ENCODE measurements at regions not wholly inside any gene's neighbourhood (a gene's known extent, or its start where the extent isn't known, plus 50 kb on each side); places are given as distances from the start of the nearest gene placed in this dataset.

DNA sequence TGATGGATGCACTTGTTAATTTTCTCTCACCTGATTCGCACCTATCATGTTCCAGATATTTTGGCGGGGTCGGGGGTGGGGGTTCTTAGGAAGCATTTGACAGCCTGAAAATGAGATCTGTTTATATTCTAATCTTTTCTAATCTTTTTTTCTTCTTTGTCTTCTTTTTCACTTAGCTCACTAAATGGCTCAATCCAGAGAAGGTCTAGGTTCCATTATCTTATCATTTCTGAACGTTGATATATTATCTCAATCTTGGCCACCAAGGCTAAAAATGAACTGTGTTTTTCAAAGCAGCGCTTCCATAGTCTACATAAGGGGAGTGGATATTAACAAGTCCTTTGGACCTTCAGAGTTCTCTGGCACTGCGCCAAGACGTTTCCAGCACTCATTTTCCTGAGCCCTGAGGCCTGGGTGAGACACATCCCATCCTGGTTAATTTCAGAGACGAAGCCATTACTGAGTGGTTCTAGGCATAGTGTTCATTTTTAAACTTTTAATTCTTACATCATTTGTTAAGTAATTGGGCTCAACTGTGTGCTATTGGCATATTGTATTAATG is 229.0 kb downstream of the SOX11 start (continued):
- TF ChIP-seq, protein P1, sequence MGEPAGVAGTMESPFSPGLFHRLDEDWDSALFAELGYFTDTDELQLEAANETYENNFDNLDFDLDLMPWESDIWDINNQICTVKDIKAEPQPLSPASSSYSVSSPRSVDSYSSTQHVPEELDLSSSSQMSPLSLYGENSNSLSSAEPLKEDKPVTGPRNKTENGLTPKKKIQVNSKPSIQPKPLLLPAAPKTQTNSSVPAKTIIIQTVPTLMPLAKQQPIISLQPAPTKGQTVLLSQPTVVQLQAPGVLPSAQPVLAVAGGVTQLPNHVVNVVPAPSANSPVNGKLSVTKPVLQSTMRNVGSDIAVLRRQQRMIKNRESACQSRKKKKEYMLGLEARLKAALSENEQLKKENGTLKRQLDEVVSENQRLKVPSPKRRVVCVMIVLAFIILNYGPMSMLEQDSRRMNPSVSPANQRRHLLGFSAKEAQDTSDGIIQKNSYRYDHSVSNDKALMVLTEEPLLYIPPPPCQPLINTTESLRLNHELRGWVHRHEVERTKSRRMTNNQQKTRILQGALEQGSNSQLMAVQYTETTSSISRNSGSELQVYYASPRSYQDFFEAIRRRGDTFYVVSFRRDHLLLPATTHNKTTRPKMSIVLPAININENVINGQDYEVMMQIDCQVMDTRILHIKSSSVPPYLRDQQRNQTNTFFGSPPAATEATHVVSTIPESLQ (CRISPR knock-in tag; IDR thresholded peaks at IDR 0.05) = no peak
- TF ChIP-seq EMX1 (CRISPR knock-in tag; IDR thresholded peaks at IDR 0.05) (no peak), NR3C1 (CRISPR knock-in tag; conservative IDR thresholded peaks at IDR 0.05; ENCODE audit: low read depth) (no peak), NFATC4 (CRISPR knock-in tag; IDR thresholded peaks at IDR 0.05) (no peak), RORB (CRISPR knock-in tag; IDR thresholded peaks at IDR 0.05) (no peak), JUN (CRISPR knock-in tag; IDR thresholded peaks at IDR 0.05) (no peak)
- TF ChIP-seq, protein P2, sequence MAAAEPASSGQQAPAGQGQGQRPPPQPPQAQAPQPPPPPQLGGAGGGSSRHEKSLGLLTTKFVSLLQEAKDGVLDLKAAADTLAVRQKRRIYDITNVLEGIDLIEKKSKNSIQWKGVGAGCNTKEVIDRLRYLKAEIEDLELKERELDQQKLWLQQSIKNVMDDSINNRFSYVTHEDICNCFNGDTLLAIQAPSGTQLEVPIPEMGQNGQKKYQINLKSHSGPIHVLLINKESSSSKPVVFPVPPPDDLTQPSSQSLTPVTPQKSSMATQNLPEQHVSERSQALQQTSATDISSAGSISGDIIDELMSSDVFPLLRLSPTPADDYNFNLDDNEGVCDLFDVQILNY (CRISPR knock-in tag; IDR thresholded peaks at IDR 0.05) = no peak
- TF ChIP-seq, protein P3, sequence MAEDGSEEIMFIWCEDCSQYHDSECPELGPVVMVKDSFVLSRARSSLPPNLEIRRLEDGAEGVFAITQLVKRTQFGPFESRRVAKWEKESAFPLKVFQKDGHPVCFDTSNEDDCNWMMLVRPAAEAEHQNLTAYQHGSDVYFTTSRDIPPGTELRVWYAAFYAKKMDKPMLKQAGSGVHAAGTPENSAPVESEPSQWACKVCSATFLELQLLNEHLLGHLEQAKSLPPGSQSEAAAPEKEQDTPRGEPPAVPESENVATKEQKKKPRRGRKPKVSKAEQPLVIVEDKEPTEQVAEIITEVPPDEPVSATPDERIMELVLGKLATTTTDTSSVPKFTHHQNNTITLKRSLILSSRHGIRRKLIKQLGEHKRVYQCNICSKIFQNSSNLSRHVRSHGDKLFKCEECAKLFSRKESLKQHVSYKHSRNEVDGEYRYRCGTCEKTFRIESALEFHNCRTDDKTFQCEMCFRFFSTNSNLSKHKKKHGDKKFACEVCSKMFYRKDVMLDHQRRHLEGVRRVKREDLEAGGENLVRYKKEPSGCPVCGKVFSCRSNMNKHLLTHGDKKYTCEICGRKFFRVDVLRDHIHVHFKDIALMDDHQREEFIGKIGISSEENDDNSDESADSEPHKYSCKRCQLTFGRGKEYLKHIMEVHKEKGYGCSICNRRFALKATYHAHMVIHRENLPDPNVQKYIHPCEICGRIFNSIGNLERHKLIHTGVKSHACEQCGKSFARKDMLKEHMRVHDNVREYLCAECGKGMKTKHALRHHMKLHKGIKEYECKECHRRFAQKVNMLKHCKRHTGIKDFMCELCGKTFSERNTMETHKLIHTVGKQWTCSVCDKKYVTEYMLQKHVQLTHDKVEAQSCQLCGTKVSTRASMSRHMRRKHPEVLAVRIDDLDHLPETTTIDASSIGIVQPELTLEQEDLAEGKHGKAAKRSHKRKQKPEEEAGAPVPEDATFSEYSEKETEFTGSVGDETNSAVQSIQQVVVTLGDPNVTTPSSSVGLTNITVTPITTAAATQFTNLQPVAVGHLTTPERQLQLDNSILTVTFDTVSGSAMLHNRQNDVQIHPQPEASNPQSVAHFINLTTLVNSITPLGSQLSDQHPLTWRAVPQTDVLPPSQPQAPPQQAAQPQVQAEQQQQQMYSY (CRISPR knock-in tag; IDR thresholded peaks at IDR 0.05) = no peak

DNA sequence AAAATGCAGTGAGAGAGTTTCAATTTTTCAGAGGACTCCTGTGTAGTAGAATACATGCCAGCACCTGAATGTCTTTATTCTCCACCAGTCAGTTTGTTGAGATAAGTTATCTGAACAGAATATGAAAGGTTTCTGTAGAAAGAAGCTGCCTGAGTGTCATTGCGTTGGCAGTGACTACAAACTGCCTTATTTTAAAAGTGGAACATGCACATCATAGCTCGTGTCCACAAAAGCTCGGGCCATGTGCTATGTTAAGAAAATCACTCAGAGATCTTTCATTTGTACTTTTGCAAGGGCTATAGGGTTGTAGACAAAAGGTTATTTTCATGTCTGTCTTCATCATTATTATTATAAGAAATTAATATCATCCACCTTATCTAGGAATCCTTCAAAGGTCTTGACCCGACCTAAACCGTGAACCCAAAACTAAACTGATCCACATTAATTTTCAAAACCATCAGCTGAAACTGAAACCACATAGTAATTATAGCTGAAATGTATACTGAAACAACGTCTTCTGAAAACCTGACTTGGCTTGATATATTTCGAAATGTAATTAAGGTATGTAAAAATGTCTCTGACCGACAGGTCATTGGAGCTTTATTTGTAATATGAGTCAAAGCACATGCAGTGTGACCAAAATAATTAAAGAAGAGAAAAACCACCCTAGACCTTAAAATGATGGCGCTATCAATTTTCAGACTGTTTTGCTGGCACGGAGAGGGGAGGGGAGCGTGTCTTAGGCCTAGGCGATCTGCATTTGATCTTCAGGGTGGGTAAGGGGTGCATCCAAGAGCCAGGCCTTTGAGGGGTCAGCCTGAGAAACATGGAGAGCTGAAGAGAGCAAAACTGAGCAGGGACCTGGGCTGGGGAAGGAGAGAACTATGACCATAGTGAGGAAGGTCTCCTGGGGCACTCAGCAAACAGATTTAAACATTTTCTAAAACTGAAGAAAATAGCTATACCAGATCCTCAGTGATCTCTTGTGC is 232.1 kb downstream of the SOX11 start:
- ChIA-PET CTCF (no interaction called here), POLR2A (no interaction called here)
- Mint-ChIP-seq H3K36me3 (peaks cover 60% of the 10 kb centered on the region), H3K4me3 (no peak overlapping the region), H3K27ac (no peak overlapping the region), H3K4me1 (no peaks in the 10 kb centered on the region), H3K27me3 (ENCODE audit: low read depth) (peaks cover 23% of the 10 kb centered on the region), H3K9me3 (peaks cover 92% of the 10 kb centered on the region)
- ATAC-seq (no peak), DNase-seq (ENCODE audit: low spot score) (no peak)
- TF ChIP-seq, protein P4, sequence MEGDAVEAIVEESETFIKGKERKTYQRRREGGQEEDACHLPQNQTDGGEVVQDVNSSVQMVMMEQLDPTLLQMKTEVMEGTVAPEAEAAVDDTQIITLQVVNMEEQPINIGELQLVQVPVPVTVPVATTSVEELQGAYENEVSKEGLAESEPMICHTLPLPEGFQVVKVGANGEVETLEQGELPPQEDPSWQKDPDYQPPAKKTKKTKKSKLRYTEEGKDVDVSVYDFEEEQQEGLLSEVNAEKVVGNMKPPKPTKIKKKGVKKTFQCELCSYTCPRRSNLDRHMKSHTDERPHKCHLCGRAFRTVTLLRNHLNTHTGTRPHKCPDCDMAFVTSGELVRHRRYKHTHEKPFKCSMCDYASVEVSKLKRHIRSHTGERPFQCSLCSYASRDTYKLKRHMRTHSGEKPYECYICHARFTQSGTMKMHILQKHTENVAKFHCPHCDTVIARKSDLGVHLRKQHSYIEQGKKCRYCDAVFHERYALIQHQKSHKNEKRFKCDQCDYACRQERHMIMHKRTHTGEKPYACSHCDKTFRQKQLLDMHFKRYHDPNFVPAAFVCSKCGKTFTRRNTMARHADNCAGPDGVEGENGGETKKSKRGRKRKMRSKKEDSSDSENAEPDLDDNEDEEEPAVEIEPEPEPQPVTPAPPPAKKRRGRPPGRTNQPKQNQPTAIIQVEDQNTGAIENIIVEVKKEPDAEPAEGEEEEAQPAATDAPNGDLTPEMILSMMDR (IDR thresholded peaks at IDR 0.05) = no peak
- no peak for TF ChIP-seq GABPB1 (CRISPR knock-in tag; IDR thresholded peaks at IDR 0.05)
- TF ChIP-seq, protein P5, sequence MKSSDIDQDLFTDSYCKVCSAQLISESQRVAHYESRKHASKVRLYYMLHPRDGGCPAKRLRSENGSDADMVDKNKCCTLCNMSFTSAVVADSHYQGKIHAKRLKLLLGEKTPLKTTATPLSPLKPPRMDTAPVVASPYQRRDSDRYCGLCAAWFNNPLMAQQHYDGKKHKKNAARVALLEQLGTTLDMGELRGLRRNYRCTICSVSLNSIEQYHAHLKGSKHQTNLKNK (CRISPR knock-in tag; IDR thresholded peaks at IDR 0.05) = no peak
- no peak for TF ChIP-seq NFE2L1 (CRISPR knock-in tag; IDR thresholded peaks at IDR 0.05)
- TF ChIP-seq, protein P6, sequence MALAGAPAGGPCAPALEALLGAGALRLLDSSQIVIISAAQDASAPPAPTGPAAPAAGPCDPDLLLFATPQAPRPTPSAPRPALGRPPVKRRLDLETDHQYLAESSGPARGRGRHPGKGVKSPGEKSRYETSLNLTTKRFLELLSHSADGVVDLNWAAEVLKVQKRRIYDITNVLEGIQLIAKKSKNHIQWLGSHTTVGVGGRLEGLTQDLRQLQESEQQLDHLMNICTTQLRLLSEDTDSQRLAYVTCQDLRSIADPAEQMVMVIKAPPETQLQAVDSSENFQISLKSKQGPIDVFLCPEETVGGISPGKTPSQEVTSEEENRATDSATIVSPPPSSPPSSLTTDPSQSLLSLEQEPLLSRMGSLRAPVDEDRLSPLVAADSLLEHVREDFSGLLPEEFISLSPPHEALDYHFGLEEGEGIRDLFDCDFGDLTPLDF (CRISPR knock-in tag; IDR thresholded peaks at IDR 0.05) = no peak
- no peak for TF ChIP-seq OVOL2 (CRISPR knock-in tag; IDR thresholded peaks at IDR 0.05; ENCODE audit: borderline replicate concordance)
- TF ChIP-seq, protein P2 (CRISPR knock-in tag; IDR thresholded peaks at IDR 0.05) = no peak
- TF ChIP-seq ZNF671 (CRISPR knock-in tag; IDR thresholded peaks at IDR 0.05) = no peak
- no peak for TF ChIP-seq SOX15 (CRISPR knock-in tag; IDR thresholded peaks at IDR 0.05)
- no peak for TF ChIP-seq ESRRA (CRISPR knock-in tag; IDR thresholded peaks at IDR 0.05; ENCODE audit: borderline replicate concordance)
- no peak for TF ChIP-seq SMAD3 (CRISPR knock-in tag; IDR thresholded peaks at IDR 0.05; ENCODE audit: borderline replicate concordance)
- TF ChIP-seq ZNF121 (CRISPR knock-in tag; IDR thresholded peaks at IDR 0.05) = no peak
- TF ChIP-seq EMX1 (CRISPR knock-in tag; IDR thresholded peaks at IDR 0.05) = no peak

All from WTC11 (cell line).